GM23248 (cell line): ENCODE measurements at regions not wholly inside any gene's neighbourhood (a gene's known extent, or its start where the extent isn't known, plus 50 kb on each side); places are given as distances from the start of the nearest gene placed in this dataset.
"Not testable (repeated sequence)": the region's sequence is repeated elsewhere in the genome, so short reads cannot be mapped to it uniquely, and the experiment has no call there.

Source experiments
- DNase-seq: peaks from one replicate; pipeline ENCODE4 v3.0.0-alpha.2; 2015
- H2AFZ ChIP-seq: fragments of 200-600 bp; sonication (generic); 2 replicates; pipeline ENCODE4 v1.6.1; 2016; ENCODE audit warnings: antibody characterized with exemption
- H3F3A ChIP-seq: fragments of 200-600 bp; sonication (generic); 2 replicates; pipeline ENCODE4 v1.6.1; 2016; ENCODE audit warnings: mild to moderate bottlenecking, antibody characterized with exemption, mixed run types; ENCODE audit not compliant: insufficient read depth
- H3K27ac ChIP-seq: fragments of 200-600 bp; sonication (generic); 2 replicates; pipeline ENCODE4 v1.5.1; 2016; ENCODE audit warnings: mild to moderate bottlenecking
- H3K27me3 ChIP-seq: fragments of 200-600 bp; sonication (generic); replicated peaks from 2 replicates; pipeline ENCODE4 v1.6.1; 2016; ENCODE audit warnings: mild to moderate bottlenecking; ENCODE audit not compliant: insufficient read depth
- H3K36me3 ChIP-seq: fragments of 200-600 bp; sonication (generic); 2 replicates; pipeline ENCODE4 v1.6.1; 2016; ENCODE audit warnings: low read depth, mild to moderate bottlenecking
- H3K4me1 ChIP-seq: fragments of 200-600 bp; sonication (generic); 2 replicates; pipeline ENCODE4 v1.6.1; 2016; ENCODE audit warnings: mild to moderate bottlenecking; ENCODE audit not compliant: insufficient read depth
- H3K4me2 ChIP-seq: fragments of 200-600 bp; sonication (generic); one replicate; pipeline ENCODE4 v1.6.1; 2016; ENCODE audit warnings: mild to moderate bottlenecking; ENCODE audit not compliant: unreplicated experiment
- H3K4me3 ChIP-seq: fragments of 200-600 bp; sonication (generic); 2 replicates; pipeline ENCODE4 v1.5.1; 2016; ENCODE audit warnings: mild to moderate bottlenecking
- H3K79me2 ChIP-seq: fragments of 200-600 bp; sonication (generic); 2 replicates; pipeline ENCODE4 v1.6.1; 2016; ENCODE audit warnings: mild to moderate bottlenecking; ENCODE audit not compliant: insufficient read depth
- H3K9ac ChIP-seq: fragments of 200-600 bp; sonication (generic); 2 replicates; pipeline ENCODE4 v1.6.1; 2016; ENCODE audit warnings: mild to moderate bottlenecking
- H3K9me2 ChIP-seq: fragments of 200-600 bp; sonication (generic); 2 replicates; pipeline ENCODE4 v1.6.1; 2016; ENCODE audit warnings: mixed run types, mild to moderate bottlenecking, moderate library complexity; ENCODE audit not compliant: insufficient read depth
- H3K9me3 ChIP-seq: fragments of 200-600 bp; sonication (generic); one replicate; pipeline ENCODE4 v1.6.1; 2017; ENCODE audit warnings: low read depth
- H4K20me1 ChIP-seq: fragments of 200-600 bp; sonication (generic); 2 replicates; pipeline ENCODE4 v1.6.0; 2016; ENCODE audit not compliant: insufficient read depth
- EZH2 ChIP-seq: fragments of 200-600 bp; sonication (generic); IDR thresholded peaks from 2 replicates; pipeline ENCODE4 v1.6.1; 2018; ENCODE audit warnings: antibody characterized with exemption, mild to moderate bottlenecking; ENCODE audit not compliant: insufficient read depth, poor library complexity, severe bottlenecking
- EZH2phosphoT487 ChIP-seq: fragments of 200-600 bp; sonication (generic); IDR thresholded peaks from 2 replicates; pipeline ENCODE4 v1.6.1; 2018; ENCODE audit warnings: antibody characterized with exemption, moderate library complexity, mild to moderate bottlenecking, low read depth; ENCODE audit not compliant: insufficient read depth
- WGBS, 2 experiments: methylation state at CpG; one replicate each; pipeline ENCODE4 v1.1.6; 2015 to 2017; ENCODE audit warnings: low lambda C conversion rate in 2 of 2, low coverage in 1 of 2; ENCODE audit errors: missing lambda C conversion rate in 2 of 2; 5-methylcytosine and 5-hydroxymethylcytosine counted together
- in situ Hi-C: fragments of 300-500 bp; cut with MboI; formaldehyde crosslinking; loops from 2 replicates; pipeline ENCODE4 v1.15.0; 2020

- H3K27me3 ChIP-seq: peaks cover 5% of the 10 kb centered on the region; the same call in 1 of the 2 replicates
- no peaks in the 10 kb centered on the region for H3K79me2 ChIP-seq
- no peak overlapping the region for H3K27ac ChIP-seq
- peaks cover 4% of the 10 kb centered on the region; the same call in 1 of the 2 replicates for H3K9me2 ChIP-seq
- H3K4me2 ChIP-seq: no peak overlapping the region
- no peaks in the 10 kb centered on the region for H3K4me1 ChIP-seq
- no peak overlapping the region for H3K4me3 ChIP-seq
- in situ Hi-C loops: no loop called here
- H4K20me1 ChIP-seq: no peaks in the 10 kb centered on the region; the same call in 1 of the 2 replicates
- H3K9me3 ChIP-seq: no peaks in the 10 kb centered on the region
- no peak overlapping the region for H3K9ac ChIP-seq
- H3F3A ChIP-seq: no peaks in the 10 kb centered on the region
- TF ChIP-seq EZH2: no peak
- TF ChIP-seq EZH2phosphoT487: no peak
- WGBS, 2 experiments: 44 to 48% methylated on average over 3 of the region's 3 CpGs
- no peaks in the 10 kb centered on the region for H3K36me3 ChIP-seq
- DNase-seq: no peak
- no peak overlapping the region for H2AFZ ChIP-seq
Observed at GRCh38 chr1:168405906-168406549, 125.4 kb downstream of the TBX19 start.

- no peaks in the 10 kb centered on the region for H3K9me3 ChIP-seq
- no peaks in the 10 kb centered on the region; the same call in 1 of the 2 replicates for H4K20me1 ChIP-seq
- WGBS, 2 experiments: 43 to 54% methylated on average over 2 of the region's 2 CpGs
- in situ Hi-C loops: no loop called here
- H3K4me3 ChIP-seq: no peak overlapping the region
- H2AFZ ChIP-seq: no peak overlapping the region
- H3K9me2 ChIP-seq: peaks cover 4% of the 10 kb centered on the region; the same call in 1 of the 2 replicates
- no peaks in the 10 kb centered on the region for H3F3A ChIP-seq
- H3K27me3 ChIP-seq: peaks cover 11% of the 10 kb centered on the region; the same call in 1 of the 2 replicates
- no peaks in the 10 kb centered on the region; the same call in 1 of the 2 replicates for H3K4me1 ChIP-seq
- no peak for TF ChIP-seq EZH2
- TF ChIP-seq EZH2phosphoT487: no peak
- no peak overlapping the region for H3K9ac ChIP-seq
- no peak overlapping the region for H3K27ac ChIP-seq
- H3K79me2 ChIP-seq: no peaks in the 10 kb centered on the region
- no peak overlapping the region for H3K4me2 ChIP-seq
- H3K36me3 ChIP-seq: no peaks in the 10 kb centered on the region
- no peak for DNase-seq
Observed at GRCh38 chr1:168403140-168403539, 122.5 kb downstream of the TBX19 start.

- H3K9me3 ChIP-seq, H3F3A ChIP-seq, DNase-seq, H3K9ac ChIP-seq, H3K36me3 ChIP-seq, H3K4me1 ChIP-seq, in situ Hi-C loops, H3K79me2 ChIP-seq, H2AFZ ChIP-seq, H3K4me3 ChIP-seq, H4K20me1 ChIP-seq, H3K27ac ChIP-seq, H3K4me2 ChIP-seq, H3K9me2 ChIP-seq: not testable (repeated sequence)
- H3K27me3 ChIP-seq: peaks cover 11% of the 10 kb centered on the region; the same call in 1 of the 2 replicates
- 66 to 68% methylated on average over 3 of the region's 3 CpGs for WGBS, 2 experiments
Observed at GRCh38 chr1:168402466-168402865, 121.8 kb downstream of the TBX19 start.

GRCh38 chr1:168401341-168401740 lies 120.7 kb downstream of the TBX19 start:
- H3K27me3 ChIP-seq: peaks cover 11% of the 10 kb centered on the region; the same call in 1 of the 2 replicates
- H2AFZ ChIP-seq: no peak overlapping the region
- H3K27ac ChIP-seq: no peak overlapping the region
- in situ Hi-C loops: no loop called here
- no peaks in the 10 kb centered on the region; the same call in 1 of the 2 replicates for H4K20me1 ChIP-seq
- no peaks in the 10 kb centered on the region for H3F3A ChIP-seq
- no peaks in the 10 kb centered on the region for H3K79me2 ChIP-seq
- H3K9me2 ChIP-seq: peaks cover 7% of the 10 kb centered on the region; the same call in 1 of the 2 replicates
- no peak for TF ChIP-seq EZH2
- TF ChIP-seq EZH2phosphoT487: no peak
- no peak overlapping the region for H3K4me3 ChIP-seq
- H3K9me3 ChIP-seq: no peaks in the 10 kb centered on the region
- no peaks in the 10 kb centered on the region; the same call in 1 of the 2 replicates for H3K4me1 ChIP-seq
- WGBS, 2 experiments: 84 to 86% methylated on average over 3 of the region's 3 CpGs
- no peaks in the 10 kb centered on the region for H3K36me3 ChIP-seq
- H3K4me2 ChIP-seq: no peak overlapping the region
- no peak for DNase-seq
- H3K9ac ChIP-seq: no peak overlapping the region

GRCh38 chr1:168400139-168400538 lies 119.5 kb downstream of the TBX19 start:
- 80 to 89% methylated on average over 1 of the region's 1 CpG for WGBS, 2 experiments
- Histone ChIP-seq H3K27me3 (peaks cover 7% of the 10 kb centered on the region; the same call in 1 of the 2 replicates), H3K9me2 (peaks cover 8% of the 10 kb centered on the region; the same call in 1 of the 2 replicates), H3F3A (no peaks in the 10 kb centered on the region), H4K20me1 (no peaks in the 10 kb centered on the region; the same call in 1 of the 2 replicates), H2AFZ (no peak overlapping the region), H3K9ac (no peak overlapping the region), H3K27ac (no peak overlapping the region), H3K9me3 (no peaks in the 10 kb centered on the region), H3K4me1 (no peaks in the 10 kb centered on the region; the same call in 1 of the 2 replicates), H3K4me3 (no peak overlapping the region), H3K79me2 (no peaks in the 10 kb centered on the region), H3K36me3 (no peaks in the 10 kb centered on the region), H3K4me2 (no peak overlapping the region)
- DNase-seq: no peak
- in situ Hi-C loops: no loop called here
- TF ChIP-seq EZH2: no peak
- TF ChIP-seq EZH2phosphoT487: no peak
